HepG2 (cell line): ENCODE measurements at regions not wholly inside any gene's neighbourhood (a gene's known extent, or its start where the extent isn't known, plus 50 kb on each side); places are given as distances from the start of the nearest gene placed in this dataset.

Source experiments
- CTCF ChIP-seq: sonication (generic); formaldehyde crosslinking; IDR thresholded peaks from 2 replicates; pipeline ENCODE4 v1.5.0; 2020; ENCODE audit warnings: mild to moderate bottlenecking, missing genetic modification reagents, moderate library complexity
- DNMT1 ChIP-seq: sonication (generic); formaldehyde crosslinking; IDR thresholded peaks from 2 replicates; pipeline ENCODE4 v1.5.1; 2020; ENCODE audit warnings: mild to moderate bottlenecking, missing genetic modification reagents
- JUNB ChIP-seq: sonication (generic); formaldehyde crosslinking; IDR thresholded peaks from 2 replicates; pipeline ENCODE4 v1.8.0; 2022; ENCODE audit warnings: missing genetic modification reagents, mild to moderate bottlenecking, borderline replicate concordance
- TBP ChIP-seq: sonication (generic); formaldehyde crosslinking; IDR thresholded peaks from 2 replicates; pipeline ENCODE4 v1.5.0; 2020; ENCODE audit warnings: missing genetic modification reagents
- ZSCAN22 ChIP-seq: sonication (generic); formaldehyde crosslinking; IDR thresholded peaks from 2 replicates; pipeline ENCODE4 v1.4.0; 2020; ENCODE audit warnings: mild to moderate bottlenecking, missing genetic modification reagents

GRCh38 chr12:60402996-60403395, 807.2 kb downstream of the SLC16A7 start:
- TF ChIP-seq JUNB (CRISPR knock-in tag) (no peak), CTCF (CRISPR knock-in tag) (no peak), ZSCAN22 (no peak), DNMT1 (CRISPR knock-in tag) (no peak), TBP (CRISPR knock-in tag) (no peak)
